HG03565 (cell line): ENCODE measurements at regions not wholly inside any gene's neighbourhood (a gene's known extent, or its start where the extent isn't known, plus 50 kb on each side); places are given as distances from the start of the nearest gene placed in this dataset.
"Not testable (repeated sequence)": the region's sequence is repeated elsewhere in the genome, so short reads cannot be mapped to it uniquely, and the experiment has no call there.

ENCODE experiments used
- ATAC-seq: cut with Tn5 transposase; IDR thresholded peaks from one replicate; pipeline ENCODE4 v1.9.1; 2021; ENCODE audit warnings: mild to moderate bottlenecking, moderate library complexity; ENCODE audit not compliant: unreplicated experiment

GRCh38 chr3:177646749-177647148, 449.5 kb upstream of the TBL1XR1 start:
- ATAC-seq: peak; percentile 62

GRCh38 chr3:177647341-177647740, 450.1 kb upstream of the TBL1XR1 start:
- no peak for ATAC-seq

GRCh38 chr3:177647876-177648275, 450.6 kb upstream of the TBL1XR1 start:
- no peak for ATAC-seq

- ATAC-seq: no peak
Observed at GRCh38 chr3:177652556-177653291, 455.4 kb upstream of the TBL1XR1 start.

GRCh38 chr3:177657243-177657642, 460.0 kb upstream of the TBL1XR1 start:
- no peak for ATAC-seq

- no peak for ATAC-seq
Observed at GRCh38 chr3:177658354-177658753, 461.1 kb upstream of the TBL1XR1 start.

GRCh38 chr3:177664380-177665103, 467.3 kb upstream of the TBL1XR1 start:
- ATAC-seq: not testable (repeated sequence)

GRCh38 chr3:177665122-177665808, 468.0 kb upstream of the TBL1XR1 start:
- no peak for ATAC-seq

- no peak for ATAC-seq
Observed at GRCh38 chr3:177672252-177672911, 475.1 kb upstream of the TBL1XR1 start.

GRCh38 chr3:177673112-177673914, 476.0 kb upstream of the TBL1XR1 start:
- no peak for ATAC-seq

- ATAC-seq: no peak
Observed at GRCh38 chr3:177674186-177674585, 476.9 kb upstream of the TBL1XR1 start.

- no peak for ATAC-seq
Observed at GRCh38 chr3:177676148-177676547, 478.9 kb upstream of the TBL1XR1 start.

- ATAC-seq: no peak
Observed at GRCh38 chr3:177676947-177677587, 479.8 kb upstream of the TBL1XR1 start.

- peak; percentile 74 for ATAC-seq
Observed at GRCh38 chr3:177679568-177680471, 482.5 kb upstream of the TBL1XR1 start.

- no peak for ATAC-seq
Observed at GRCh38 chr3:177680472-177680821, 483.2 kb upstream of the TBL1XR1 start.

GRCh38 chr3:177681156-177681555, 483.9 kb upstream of the TBL1XR1 start:
- no peak for ATAC-seq

- no peak for ATAC-seq
Observed at GRCh38 chr3:177681852-177682251, 484.6 kb upstream of the TBL1XR1 start.

GRCh38 chr3:177683586-177683985, 486.3 kb upstream of the TBL1XR1 start:
- no peak for ATAC-seq

- no peak for ATAC-seq
Observed at GRCh38 chr3:177686671-177687070, 489.4 kb upstream of the TBL1XR1 start.
